WTC11 (cell line): ENCODE measurements at regions not wholly inside any gene's neighbourhood (a gene's known extent, or its start where the extent isn't known, plus 50 kb on each side); places are given as distances from the start of the nearest gene placed in this dataset.

Source experiments
- ATAC-seq: fragments of 200-7000 bp; cut with Tn5 transposase; 2 replicates; pipeline ENCODE4 v1.10.0; 2021; ENCODE audit warnings: mild to moderate bottlenecking, moderate library complexity
- CTCF ChIA-PET: fragments of 300-600 bp; sonication (Branson Sonifier 250); formaldehyde crosslinking; loops from one replicate; lab custom pipeline; 2021; ENCODE audit warnings: antibody characterized with exemption; lab: Charles Lee
- POLR2A ChIA-PET: fragments of 350-600 bp; sonication (Branson Sonifier 250); formaldehyde crosslinking; loops from one replicate; lab custom pipeline; 2021; ENCODE audit warnings: antibody characterized with exemption; lab: Charles Lee
- DNase-seq: peaks from one replicate; pipeline ENCODE4 v3.0.0; 2021; ENCODE audit warnings: low spot score
- H3K27ac Mint-ChIP-seq: 2 replicates; pipeline ENCODE4 v1.8.0; 2021; ENCODE audit warnings: mixed read lengths
- H3K27me3 Mint-ChIP-seq: 2 replicates; pipeline ENCODE4 v1.8.0; 2021; ENCODE audit warnings: low read depth, mild to moderate bottlenecking, moderate library complexity, mixed read lengths
- H3K36me3 Mint-ChIP-seq: 2 replicates; pipeline ENCODE4 v1.8.0; 2021; ENCODE audit warnings: mixed read lengths
- H3K4me1 Mint-ChIP-seq: 2 replicates; pipeline ENCODE4 v1.8.0; 2022; ENCODE audit warnings: mixed read lengths
- H3K4me3 Mint-ChIP-seq: 2 replicates; pipeline ENCODE4 v1.8.0; 2021; ENCODE audit warnings: mild to moderate bottlenecking, moderate library complexity, mixed read lengths
- H3K9me3 Mint-ChIP-seq: 2 replicates; pipeline ENCODE4 v1.8.0; 2021; ENCODE audit warnings: mixed read lengths
- ATF2 ChIP-seq: sonication (generic); formaldehyde crosslinking; IDR thresholded peaks from 2 replicates; pipeline ENCODE4 v1.8.1; 2022; ENCODE audit warnings: low read depth, missing genetic modification reagents, borderline replicate concordance
- CBFB ChIP-seq: sonication (generic); formaldehyde crosslinking; IDR thresholded peaks from 2 replicates; pipeline ENCODE4 v1.8.1; 2022; ENCODE audit warnings: mild to moderate bottlenecking, low read depth, missing genetic modification reagents
- IRF1 ChIP-seq: sonication (generic); formaldehyde crosslinking; IDR thresholded peaks from 2 replicates; pipeline ENCODE4 v1.8.0; 2023; ENCODE audit warnings: missing genetic modification reagents
- NR1H2 ChIP-seq: sonication (generic); formaldehyde crosslinking; IDR thresholded peaks from 2 replicates; pipeline ENCODE4 v1.9.0; 2021; ENCODE audit warnings: mild to moderate bottlenecking, moderate library complexity, missing genetic modification reagents
- TF ChIP-seq, protein P1 (sequence below): sonication (generic); formaldehyde crosslinking; IDR thresholded peaks from 2 replicates; pipeline ENCODE4 v1.8.0; 2022; ENCODE audit warnings: mild to moderate bottlenecking, missing genetic modification reagents
- TF ChIP-seq, protein P2 (sequence below): fragments of 250-450 bp; sonication (Bioruptor Pico); IDR thresholded peaks from 2 replicates; pipeline ENCODE4 v1.9.0; 2021; ENCODE audit warnings: mild to moderate bottlenecking
- TF ChIP-seq, protein P3 (sequence below): fragments of 250-450 bp; sonication (Bioruptor Pico); IDR thresholded peaks from 2 replicates; pipeline ENCODE4 v2.1.2; 2022; ENCODE audit warnings: mild to moderate bottlenecking, moderate library complexity
- TF ChIP-seq, protein P4 (sequence below): sonication (generic); formaldehyde crosslinking; IDR thresholded peaks from 2 replicates; pipeline ENCODE4 v1.8.1; 2023; ENCODE audit warnings: mild to moderate bottlenecking, missing genetic modification reagents
- TF ChIP-seq, protein P5 (sequence below): sonication (generic); formaldehyde crosslinking; conservative IDR thresholded peaks from 2 replicates; pipeline ENCODE4 v1.8.1; 2023; ENCODE audit warnings: mild to moderate bottlenecking, low read depth, missing genetic modification reagents, moderate library complexity
- TF ChIP-seq, protein P6 (sequence below): sonication (generic); formaldehyde crosslinking; IDR thresholded peaks from 2 replicates; pipeline ENCODE4 v1.8.1; 2023; ENCODE audit warnings: mild to moderate bottlenecking, missing genetic modification reagents

DNA sequence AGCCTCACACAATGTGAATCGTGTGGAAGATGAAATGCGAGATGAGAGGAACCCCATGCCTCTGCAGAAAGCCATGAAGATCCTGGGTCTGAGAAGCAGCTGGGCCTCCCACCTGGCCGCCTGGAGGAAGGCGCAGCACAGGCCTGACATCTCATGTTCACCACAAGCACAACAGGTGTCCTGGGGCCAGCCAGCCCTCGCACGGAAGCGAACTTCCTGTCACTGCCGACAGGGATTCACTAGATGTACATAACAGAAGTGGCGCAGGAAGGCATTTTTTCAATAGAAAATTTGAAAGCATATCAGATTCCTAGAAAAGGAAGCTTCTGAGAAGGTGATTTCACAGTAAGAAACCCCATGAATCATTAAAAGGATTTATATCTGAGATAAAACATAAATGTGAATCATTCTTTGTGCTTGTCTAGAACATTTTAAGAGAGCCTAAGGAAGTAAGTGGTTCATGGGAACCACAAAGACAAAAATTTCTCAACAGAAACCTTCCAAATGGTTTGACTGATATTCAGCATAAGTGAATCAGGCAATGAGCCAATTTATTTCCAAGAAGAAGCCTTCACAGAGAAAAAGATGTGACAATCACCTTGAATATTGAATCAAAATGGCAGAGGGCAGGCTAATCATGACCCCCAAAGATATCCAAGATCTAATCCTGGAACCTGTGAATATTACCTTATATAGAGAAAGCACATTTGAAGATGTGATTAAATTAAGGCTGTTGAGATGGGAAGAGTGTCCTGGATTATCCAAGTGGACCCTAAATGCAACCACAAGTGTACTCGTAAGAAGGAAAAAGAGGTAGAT is 311.9 kb downstream of the DUSP6 start (continued):
- TF ChIP-seq CBFB (CRISPR knock-in tag), result no peak
- TF ChIP-seq, protein P1, sequence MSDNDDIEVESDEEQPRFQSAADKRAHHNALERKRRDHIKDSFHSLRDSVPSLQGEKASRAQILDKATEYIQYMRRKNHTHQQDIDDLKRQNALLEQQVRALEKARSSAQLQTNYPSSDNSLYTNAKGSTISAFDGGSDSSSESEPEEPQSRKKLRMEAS (CRISPR knock-in tag), result no peak
- TF ChIP-seq, protein P2, sequence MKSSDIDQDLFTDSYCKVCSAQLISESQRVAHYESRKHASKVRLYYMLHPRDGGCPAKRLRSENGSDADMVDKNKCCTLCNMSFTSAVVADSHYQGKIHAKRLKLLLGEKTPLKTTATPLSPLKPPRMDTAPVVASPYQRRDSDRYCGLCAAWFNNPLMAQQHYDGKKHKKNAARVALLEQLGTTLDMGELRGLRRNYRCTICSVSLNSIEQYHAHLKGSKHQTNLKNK (CRISPR knock-in tag), result no peak
- TF ChIP-seq ATF2, result no peak
- TF ChIP-seq, all 79 proteins: peak for 0

- peaks cover 14% of the 10 kb centered on the region for H3K9me3 Mint-ChIP-seq
- POLR2A ChIA-PET, result no interaction called here
- no peaks in the 10 kb centered on the region; the same call in 1 of the 2 replicates for H3K27me3 Mint-ChIP-seq
- TF ChIP-seq, protein P3, sequence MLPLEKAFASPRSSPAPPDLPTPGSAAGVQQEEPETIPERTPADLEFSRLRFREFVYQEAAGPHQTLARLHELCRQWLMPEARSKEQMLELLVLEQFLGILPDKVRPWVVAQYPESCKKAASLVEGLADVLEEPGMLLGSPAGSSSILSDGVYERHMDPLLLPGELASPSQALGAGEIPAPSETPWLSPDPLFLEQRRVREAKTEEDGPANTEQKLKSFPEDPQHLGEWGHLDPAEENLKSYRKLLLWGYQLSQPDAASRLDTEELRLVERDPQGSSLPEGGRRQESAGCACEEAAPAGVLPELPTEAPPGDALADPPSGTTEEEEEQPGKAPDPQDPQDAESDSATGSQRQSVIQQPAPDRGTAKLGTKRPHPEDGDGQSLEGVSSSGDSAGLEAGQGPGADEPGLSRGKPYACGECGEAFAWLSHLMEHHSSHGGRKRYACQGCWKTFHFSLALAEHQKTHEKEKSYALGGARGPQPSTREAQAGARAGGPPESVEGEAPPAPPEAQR (CRISPR knock-in tag), result no peak
- TF ChIP-seq, protein P4, sequence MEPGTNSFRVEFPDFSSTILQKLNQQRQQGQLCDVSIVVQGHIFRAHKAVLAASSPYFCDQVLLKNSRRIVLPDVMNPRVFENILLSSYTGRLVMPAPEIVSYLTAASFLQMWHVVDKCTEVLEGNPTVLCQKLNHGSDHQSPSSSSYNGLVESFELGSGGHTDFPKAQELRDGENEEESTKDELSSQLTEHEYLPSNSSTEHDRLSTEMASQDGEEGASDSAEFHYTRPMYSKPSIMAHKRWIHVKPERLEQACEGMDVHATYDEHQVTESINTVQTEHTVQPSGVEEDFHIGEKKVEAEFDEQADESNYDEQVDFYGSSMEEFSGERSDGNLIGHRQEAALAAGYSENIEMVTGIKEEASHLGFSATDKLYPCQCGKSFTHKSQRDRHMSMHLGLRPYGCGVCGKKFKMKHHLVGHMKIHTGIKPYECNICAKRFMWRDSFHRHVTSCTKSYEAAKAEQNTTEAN (CRISPR knock-in tag), result no peak
- TF ChIP-seq, protein P5, sequence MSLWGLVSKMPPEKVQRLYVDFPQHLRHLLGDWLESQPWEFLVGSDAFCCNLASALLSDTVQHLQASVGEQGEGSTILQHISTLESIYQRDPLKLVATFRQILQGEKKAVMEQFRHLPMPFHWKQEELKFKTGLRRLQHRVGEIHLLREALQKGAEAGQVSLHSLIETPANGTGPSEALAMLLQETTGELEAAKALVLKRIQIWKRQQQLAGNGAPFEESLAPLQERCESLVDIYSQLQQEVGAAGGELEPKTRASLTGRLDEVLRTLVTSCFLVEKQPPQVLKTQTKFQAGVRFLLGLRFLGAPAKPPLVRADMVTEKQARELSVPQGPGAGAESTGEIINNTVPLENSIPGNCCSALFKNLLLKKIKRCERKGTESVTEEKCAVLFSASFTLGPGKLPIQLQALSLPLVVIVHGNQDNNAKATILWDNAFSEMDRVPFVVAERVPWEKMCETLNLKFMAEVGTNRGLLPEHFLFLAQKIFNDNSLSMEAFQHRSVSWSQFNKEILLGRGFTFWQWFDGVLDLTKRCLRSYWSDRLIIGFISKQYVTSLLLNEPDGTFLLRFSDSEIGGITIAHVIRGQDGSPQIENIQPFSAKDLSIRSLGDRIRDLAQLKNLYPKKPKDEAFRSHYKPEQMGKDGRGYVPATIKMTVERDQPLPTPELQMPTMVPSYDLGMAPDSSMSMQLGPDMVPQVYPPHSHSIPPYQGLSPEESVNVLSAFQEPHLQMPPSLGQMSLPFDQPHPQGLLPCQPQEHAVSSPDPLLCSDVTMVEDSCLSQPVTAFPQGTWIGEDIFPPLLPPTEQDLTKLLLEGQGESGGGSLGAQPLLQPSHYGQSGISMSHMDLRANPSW, result no peak
- TF ChIP-seq, protein P6, sequence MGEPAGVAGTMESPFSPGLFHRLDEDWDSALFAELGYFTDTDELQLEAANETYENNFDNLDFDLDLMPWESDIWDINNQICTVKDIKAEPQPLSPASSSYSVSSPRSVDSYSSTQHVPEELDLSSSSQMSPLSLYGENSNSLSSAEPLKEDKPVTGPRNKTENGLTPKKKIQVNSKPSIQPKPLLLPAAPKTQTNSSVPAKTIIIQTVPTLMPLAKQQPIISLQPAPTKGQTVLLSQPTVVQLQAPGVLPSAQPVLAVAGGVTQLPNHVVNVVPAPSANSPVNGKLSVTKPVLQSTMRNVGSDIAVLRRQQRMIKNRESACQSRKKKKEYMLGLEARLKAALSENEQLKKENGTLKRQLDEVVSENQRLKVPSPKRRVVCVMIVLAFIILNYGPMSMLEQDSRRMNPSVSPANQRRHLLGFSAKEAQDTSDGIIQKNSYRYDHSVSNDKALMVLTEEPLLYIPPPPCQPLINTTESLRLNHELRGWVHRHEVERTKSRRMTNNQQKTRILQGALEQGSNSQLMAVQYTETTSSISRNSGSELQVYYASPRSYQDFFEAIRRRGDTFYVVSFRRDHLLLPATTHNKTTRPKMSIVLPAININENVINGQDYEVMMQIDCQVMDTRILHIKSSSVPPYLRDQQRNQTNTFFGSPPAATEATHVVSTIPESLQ, result no peak
- no peak for TF ChIP-seq NR1H2 (CRISPR knock-in tag)
- TF ChIP-seq IRF1 (CRISPR knock-in tag), result no peak
- no peaks in the 10 kb centered on the region for H3K36me3 Mint-ChIP-seq
- DNase-seq (no peak), ATAC-seq (no peak)
- H3K27ac Mint-ChIP-seq, result no peak overlapping the region
- CTCF ChIA-PET, result interaction anchor here (0.7 to 1.0 kb wide), 2 partner anchors 22 to 70 kb away, joined by 4 to 5 read pairs; no protein-coding TSS in a partner anchor
- H3K4me3 Mint-ChIP-seq, result no peak overlapping the region
- peaks cover 20% of the 10 kb centered on the region for H3K4me1 Mint-ChIP-seq
Observed at GRCh38 chr12:89038831-89039512, 313.3 kb downstream of the DUSP6 start.
